ENCODE measurements at regions not wholly inside any gene's neighbourhood (a gene's known extent, or its start where the extent isn't known, plus 50 kb on each side); places are given as distances from the start of the nearest gene placed in this dataset.

DNA sequence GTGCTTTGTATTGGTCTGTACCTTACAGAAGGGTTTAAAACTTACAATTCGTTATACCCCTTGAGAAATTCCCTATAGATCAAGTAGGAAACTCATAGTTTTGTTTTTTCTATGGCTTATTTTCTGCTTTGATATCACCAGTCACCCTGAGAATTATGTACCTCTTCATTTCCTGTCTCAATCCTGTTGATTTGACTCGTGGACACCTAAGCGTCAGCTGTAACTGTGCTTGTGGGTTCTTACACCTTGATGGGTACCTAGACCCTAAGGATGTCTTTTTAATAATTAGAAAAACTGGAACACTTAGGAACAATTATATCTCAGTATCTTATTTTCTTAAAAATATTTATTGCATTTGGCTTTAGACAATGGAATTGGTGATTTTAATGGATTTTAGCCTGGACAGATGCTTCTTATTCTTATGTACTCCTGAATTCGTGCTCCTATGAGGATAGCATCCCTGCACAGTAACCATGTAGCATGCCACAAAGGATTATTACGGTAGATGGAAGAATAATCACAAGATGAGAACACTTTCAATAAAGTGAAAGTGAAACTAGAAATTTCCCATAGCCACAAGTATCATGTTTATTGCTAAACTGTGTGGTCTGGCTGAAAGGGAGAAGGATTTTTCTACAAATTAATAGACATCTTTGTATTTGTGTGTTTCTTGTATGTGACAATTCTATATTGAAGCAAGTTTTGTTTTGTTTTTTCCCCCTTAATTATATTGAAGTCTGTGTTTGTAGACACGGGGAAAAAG lies 1920.3 kb upstream of the WWC1 start:
- TF ChIP-seq, protein P1, sequence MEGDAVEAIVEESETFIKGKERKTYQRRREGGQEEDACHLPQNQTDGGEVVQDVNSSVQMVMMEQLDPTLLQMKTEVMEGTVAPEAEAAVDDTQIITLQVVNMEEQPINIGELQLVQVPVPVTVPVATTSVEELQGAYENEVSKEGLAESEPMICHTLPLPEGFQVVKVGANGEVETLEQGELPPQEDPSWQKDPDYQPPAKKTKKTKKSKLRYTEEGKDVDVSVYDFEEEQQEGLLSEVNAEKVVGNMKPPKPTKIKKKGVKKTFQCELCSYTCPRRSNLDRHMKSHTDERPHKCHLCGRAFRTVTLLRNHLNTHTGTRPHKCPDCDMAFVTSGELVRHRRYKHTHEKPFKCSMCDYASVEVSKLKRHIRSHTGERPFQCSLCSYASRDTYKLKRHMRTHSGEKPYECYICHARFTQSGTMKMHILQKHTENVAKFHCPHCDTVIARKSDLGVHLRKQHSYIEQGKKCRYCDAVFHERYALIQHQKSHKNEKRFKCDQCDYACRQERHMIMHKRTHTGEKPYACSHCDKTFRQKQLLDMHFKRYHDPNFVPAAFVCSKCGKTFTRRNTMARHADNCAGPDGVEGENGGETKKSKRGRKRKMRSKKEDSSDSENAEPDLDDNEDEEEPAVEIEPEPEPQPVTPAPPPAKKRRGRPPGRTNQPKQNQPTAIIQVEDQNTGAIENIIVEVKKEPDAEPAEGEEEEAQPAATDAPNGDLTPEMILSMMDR (IDR thresholded peaks at IDR 0.05; ENCODE audit: low read depth, low read length): no peak
- TF ChIP-seq POLR2A (IDR thresholded peaks at IDR 0.05; ENCODE audit: extremely low read depth, insufficient read length) (no peak), MYC (IDR thresholded peaks at IDR 0.05; ENCODE audit: low read depth, low read length) (no peak)
- TF ChIP-seq, protein P2, sequence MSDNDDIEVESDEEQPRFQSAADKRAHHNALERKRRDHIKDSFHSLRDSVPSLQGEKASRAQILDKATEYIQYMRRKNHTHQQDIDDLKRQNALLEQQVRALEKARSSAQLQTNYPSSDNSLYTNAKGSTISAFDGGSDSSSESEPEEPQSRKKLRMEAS (IDR thresholded peaks at IDR 0.05; ENCODE audit: low read depth, low read length): no peak
- DNase-seq (ENCODE audit: low read depth): peak; percentile 50
- peak overlapping the region; percentile 53 for H3K4me3 ChIP-seq (ENCODE audit: low read depth, low read length)

DNA sequence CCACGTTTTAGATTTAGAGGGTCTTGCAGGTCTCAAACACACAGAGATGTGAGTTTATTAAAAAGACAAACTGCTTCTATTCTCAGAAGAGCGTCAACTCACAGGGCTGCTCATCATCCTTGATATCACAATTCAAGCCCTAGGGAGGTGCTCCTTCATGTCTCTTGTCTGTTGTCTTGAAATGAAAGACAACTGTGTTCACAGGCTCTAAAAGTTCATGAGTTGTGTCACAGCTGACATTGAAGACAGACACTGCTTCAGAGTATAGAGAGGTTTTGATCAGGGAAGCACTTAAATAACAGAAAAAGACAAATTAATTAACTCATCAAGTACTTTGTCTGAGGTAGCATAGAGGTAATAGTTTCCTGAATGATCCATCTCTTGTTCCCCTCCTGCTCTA lies 1917.6 kb upstream of the WWC1 start:
- DNase-seq (ENCODE audit: low read depth): no peak
- H3K4me3 ChIP-seq (ENCODE audit: low read depth, low read length): no peak overlapping the region
- TF ChIP-seq, protein P1 (IDR thresholded peaks at IDR 0.05; ENCODE audit: low read depth, low read length): no peak
- TF ChIP-seq MYC (IDR thresholded peaks at IDR 0.05; ENCODE audit: low read depth, low read length): no peak
- TF ChIP-seq, protein P2 (IDR thresholded peaks at IDR 0.05; ENCODE audit: low read depth, low read length): no peak
- TF ChIP-seq POLR2A (IDR thresholded peaks at IDR 0.05; ENCODE audit: extremely low read depth, insufficient read length): no peak

DNA sequence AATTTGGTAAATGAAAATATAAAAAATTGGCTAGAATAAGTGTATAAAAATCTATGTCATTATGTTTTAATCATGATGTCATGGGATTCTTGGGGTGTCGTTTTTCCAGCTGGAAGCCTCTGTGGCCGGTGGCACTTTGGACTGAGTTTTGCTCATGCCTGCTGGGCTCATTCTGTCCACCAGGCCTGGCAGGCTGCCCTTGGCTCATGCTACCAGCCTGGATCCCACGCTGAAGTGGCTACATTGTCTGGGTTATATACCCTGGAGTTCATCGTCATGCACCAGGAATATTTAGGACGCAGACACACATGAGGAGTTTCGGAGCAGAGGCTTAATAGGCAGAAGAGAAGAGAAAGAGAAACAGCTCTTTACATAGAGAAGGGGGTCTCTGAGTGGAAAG lies 1913.7 kb upstream of the WWC1 start:
- H3K4me3 ChIP-seq (ENCODE audit: low read depth, low read length): no peak overlapping the region
- TF ChIP-seq MYC (IDR thresholded peaks at IDR 0.05; ENCODE audit: low read depth, low read length) (no peak), POLR2A (IDR thresholded peaks at IDR 0.05; ENCODE audit: extremely low read depth, insufficient read length) (no peak)
- TF ChIP-seq, protein P1 (IDR thresholded peaks at IDR 0.05; ENCODE audit: low read depth, low read length): no peak
- no peak for DNase-seq (ENCODE audit: low read depth)

DNA sequence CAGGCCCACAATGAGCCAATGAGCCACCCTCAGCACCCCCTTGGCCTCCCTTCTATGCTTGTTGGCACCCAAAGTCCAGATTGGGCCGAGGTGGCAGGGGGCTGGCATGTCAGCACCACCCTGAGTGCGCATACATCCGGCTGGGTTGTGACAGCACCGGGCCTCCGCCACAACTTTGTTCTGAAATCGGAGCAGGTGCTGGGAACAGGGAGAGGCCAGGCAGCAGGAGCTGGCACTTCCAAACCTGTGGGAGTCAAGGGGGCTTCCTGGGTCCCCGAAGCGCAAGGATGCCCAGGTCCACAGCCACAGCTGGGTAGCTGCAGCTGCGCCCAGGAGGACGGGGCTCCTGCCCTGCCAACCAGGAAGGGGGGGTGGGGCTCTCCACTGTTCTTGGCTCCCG lies 1911.9 kb upstream of the WWC1 start:
- TF ChIP-seq, protein P2 (IDR thresholded peaks at IDR 0.05; ENCODE audit: low read depth, low read length): no peak
- TF ChIP-seq, protein P1 (IDR thresholded peaks at IDR 0.05; ENCODE audit: low read depth, low read length): no peak
- TF ChIP-seq MYC (IDR thresholded peaks at IDR 0.05; ENCODE audit: low read depth, low read length) (no peak), POLR2A (IDR thresholded peaks at IDR 0.05; ENCODE audit: extremely low read depth, insufficient read length) (no peak)
- no peak for DNase-seq (ENCODE audit: low read depth)
- H3K4me3 ChIP-seq (ENCODE audit: low read depth, low read length): no peak overlapping the region

DNA sequence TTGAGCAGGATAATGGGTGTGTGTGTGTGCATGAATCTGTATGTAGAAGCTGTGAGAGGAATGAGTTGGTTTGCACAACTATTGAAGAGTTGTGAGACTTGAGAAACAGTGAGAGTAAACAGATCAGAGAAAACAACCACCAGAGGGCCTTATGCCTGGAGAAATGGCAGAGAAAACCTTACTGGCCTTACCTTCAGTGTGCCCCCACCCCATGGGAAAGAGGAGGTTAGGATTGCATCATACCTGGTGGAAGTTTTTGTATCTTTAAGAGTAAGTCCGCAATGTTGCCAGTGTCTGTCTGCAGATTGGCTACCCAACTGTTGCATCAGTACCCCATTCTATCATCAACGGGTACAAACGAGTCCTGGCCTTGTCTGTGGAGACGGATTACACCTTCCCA lies 1909.4 kb upstream of the WWC1 start:
- no peak for TF ChIP-seq POLR2A (IDR thresholded peaks at IDR 0.05; ENCODE audit: extremely low read depth, insufficient read length)
- TF ChIP-seq MYC (IDR thresholded peaks at IDR 0.05; ENCODE audit: low read depth, low read length): no peak
- TF ChIP-seq, protein P2 (IDR thresholded peaks at IDR 0.05; ENCODE audit: low read depth, low read length): no peak
- TF ChIP-seq, protein P1 (IDR thresholded peaks at IDR 0.05; ENCODE audit: low read depth, low read length): no peak
- no peak overlapping the region for H3K4me3 ChIP-seq (ENCODE audit: low read depth, low read length)
- DNase-seq (ENCODE audit: low read depth): peak; percentile 7

Measured in NB4 (cell line).